Transverse colon (tissue), 4 donors: ENCODE measurements at regions not wholly inside any gene's neighbourhood (a gene's known extent, or its start where the extent isn't known, plus 50 kb on each side); places are given as distances from the start of the nearest gene placed in this dataset.
A peak's percentile ranks its signal among the peaks of the same experiment; 100 is the strongest.

Experiments
- DNase-seq: peaks from one replicate; pipeline ENCODE4 v3.0.0-alpha.2; 2019
- H3K27ac ChIP-seq, 4 donors: fragments of 200-600 bp; sonication (generic); 2 replicates each; pipeline ENCODE4 v1.5.1; 2016 to 2018; ENCODE audit warnings: inconsistent platforms in 4 of 4
- H3K27me3 ChIP-seq: fragments of 200-600 bp; sonication (generic); 2 replicates; pipeline ENCODE4 v1.5.1; 2017; ENCODE audit warnings: inconsistent platforms
- H3K36me3 ChIP-seq, 4 donors: fragments of 200-600 bp; sonication (generic); 2 replicates each; pipeline ENCODE4 v1.5.1; 2017 to 2019; ENCODE audit warnings: inconsistent platforms in 4 of 4
- H3K4me1 ChIP-seq, 4 donors: fragments of 200-600 bp; sonication (generic); 2 replicates each; pipeline ENCODE4 v1.5.1; 2017 to 2020; ENCODE audit warnings: inconsistent platforms in 4 of 4
- H3K4me3 ChIP-seq, 4 donors: fragments of 200-600 bp; sonication (generic); 1 replicate in 1 of 4; 2 replicates in 3 of 4; pipeline versions ENCODE4 v1.5.1 to v1.6.1; 2017 to 2019; ENCODE audit warnings: inconsistent platforms in 4 of 4
- H3K9me3 ChIP-seq, 2 donors: fragments of 200-600 bp; sonication (generic); 2 replicates each; pipeline ENCODE4 v1.5.1; 2017 to 2019; ENCODE audit warnings: inconsistent platforms in 2 of 2
- CTCF ChIP-seq, 5 experiments: fragments of 200-600 bp in 3 of 5; fragments of 450-650 bp in 2 of 5; sonication (generic) in 3 of 5; IDR thresholded peaks; 1 replicate in 2 of 5; 2 replicates in 3 of 5; pipeline ENCODE4 v1.5.1; 2016 to 2017; ENCODE audit warnings: antibody characterized with exemption in 5 of 5, inconsistent platforms in 3 of 5, mild to moderate bottlenecking in 2 of 5, moderate library complexity in 1 of 5
- EP300 ChIP-seq: sonication (generic); formaldehyde crosslinking; IDR thresholded peaks from one replicate; pipeline ENCODE4 v1.6.1; 2017; ENCODE audit warnings: antibody characterized with exemption, low read depth
- POLR2A ChIP-seq: fragments of 450-650 bp; IDR thresholded peaks from one replicate; pipeline ENCODE4 v1.6.1; 2016; ENCODE audit warnings: antibody characterized with exemption, mild to moderate bottlenecking, moderate library complexity
- POLR2AphosphoS5 ChIP-seq, 3 donors: sonication (generic); formaldehyde crosslinking; IDR thresholded peaks; one replicate each; pipeline ENCODE4 v1.6.1; 2016; ENCODE audit warnings: antibody characterized with exemption in 3 of 3
- WGBS, 2 donors: methylation state at CpG; one replicate each; pipeline ENCODE4 v1.1.5; 2018; ENCODE audit warnings: low coverage in 1 of 2; 5-methylcytosine and 5-hydroxymethylcytosine counted together
- in situ Hi-C, 4 donors: fragments of 200-750 bp; cut with MboI; loops; one replicate each; pipeline versions ENCODE4 v1.15.0 to v1.15.1; 2017; ENCODE audit warnings: low sequenced_read_pairs in 3 of 4, low pct_ligation_motif_present in 1 of 4, low pct_unique_long_range_greater_than_20kb in 1 of 4
- intact Hi-C: fragments of 100-400 bp; cut with DNase I; formaldehyde crosslinking; loops from one replicate; pipeline ENCODE4 v1.15.1; 2023; ENCODE audit warnings: low total_unique reads

GRCh38 chr2:116952254-116952653 lies 862.2 kb upstream of the DDX18 start:
- in situ Hi-C loops = no loop called here

GRCh38 chr2:116955646-116956045 lies 858.8 kb upstream of the DDX18 start:
- TF ChIP-seq EP300 (no peak), POLR2A (no peak), POLR2AphosphoS5 (IDR thresholded peaks at IDR 0.05) (no peak), CTCF (IDR thresholded peaks at IDR 0.05) (no peak)
- Histone ChIP-seq H3K4me3 (no peak overlapping the region), H3K36me3 (no peaks in the 10 kb centered on the region), H3K27me3 (no peaks in the 10 kb centered on the region), H3K4me1 (no peaks in the 10 kb centered on the region), H3K9me3 (peaks cover 0 to 12% of the 10 kb centered on the region in 2 donors), H3K27ac (no peak overlapping the region)
- 79 to 100% methylated on average over 1 to 2 of the region's 2 CpGs for WGBS, 2 donors
- in situ Hi-C loops (no loop called here), intact Hi-C loops (no loop called here)
- DNase-seq = no peak

More at GRCh38 chr2:116952254-116952653, 862.2 kb upstream of the DDX18 start:
- Histone ChIP-seq H3K4me3 (no peak overlapping the region), H3K27ac (no peak overlapping the region), H3K27me3 (no peaks in the 10 kb centered on the region), H3K4me1 (no peaks in the 10 kb centered on the region), H3K36me3 (no peaks in the 10 kb centered on the region), H3K9me3 (peaks cover 0 to 12% of the 10 kb centered on the region in 2 donors)
- peak; percentile 7 for DNase-seq
- intact Hi-C loops = no loop called here
- peak in 4 of 5 experiments; percentile 38 to 53 (median 40) for TF ChIP-seq CTCF (IDR thresholded peaks at IDR 0.05)
- TF ChIP-seq POLR2A = no peak
- WGBS, 2 donors = 31 to 57% methylated on average over 2 to 4 of the region's 4 CpGs

- intact Hi-C loops = no loop called here
- in situ Hi-C loops = no loop called here
- TF ChIP-seq EP300 = no peak
- no peak for TF ChIP-seq POLR2AphosphoS5 (IDR thresholded peaks at IDR 0.05)
- TF ChIP-seq CTCF (IDR thresholded peaks at IDR 0.05) = no peak
- no peak for TF ChIP-seq POLR2A
- H3K36me3 ChIP-seq = no peaks in the 10 kb centered on the region
- no peaks in the 10 kb centered on the region for H3K27me3 ChIP-seq
- H3K4me3 ChIP-seq = no peak overlapping the region
- DNase-seq = no peak
- WGBS, 2 donors = 98 to 100% methylated on average over 3 of the region's 3 CpGs
- H3K4me1 ChIP-seq = no peaks in the 10 kb centered on the region
- no peaks in the 10 kb centered on the region for H3K9me3 ChIP-seq
- no peak overlapping the region for H3K27ac ChIP-seq
Observed at GRCh38 chr2:116975608-116976007, 838.9 kb upstream of the DDX18 start.

GRCh38 chr2:116979916-116980764 lies 834.4 kb upstream of the DDX18 start:
- Histone ChIP-seq H3K27ac (no peak overlapping the region), H3K36me3 (no peaks in the 10 kb centered on the region), H3K4me1 (no peaks in the 10 kb centered on the region), H3K4me3 (no peak overlapping the region), H3K9me3 (no peaks in the 10 kb centered on the region), H3K27me3 (no peaks in the 10 kb centered on the region)
- DNase-seq = no peak
- in situ Hi-C loops = no loop called here
- intact Hi-C loops = no loop called here
- TF ChIP-seq POLR2AphosphoS5 (IDR thresholded peaks at IDR 0.05) (no peak), CTCF (IDR thresholded peaks at IDR 0.05) (no peak), EP300 (no peak), POLR2A (no peak)
- whole genome bisulfite sequencing, 2 donors = 81% methylated on average over 2 of the region's 2 CpGs; no CpG with 5 or more reads in 1 of the 2 donors
